ENCODE measurements at regions not wholly inside any gene's neighbourhood (a gene's known extent, or its start where the extent isn't known, plus 50 kb on each side); places are given as distances from the start of the nearest gene placed in this dataset.

DNA sequence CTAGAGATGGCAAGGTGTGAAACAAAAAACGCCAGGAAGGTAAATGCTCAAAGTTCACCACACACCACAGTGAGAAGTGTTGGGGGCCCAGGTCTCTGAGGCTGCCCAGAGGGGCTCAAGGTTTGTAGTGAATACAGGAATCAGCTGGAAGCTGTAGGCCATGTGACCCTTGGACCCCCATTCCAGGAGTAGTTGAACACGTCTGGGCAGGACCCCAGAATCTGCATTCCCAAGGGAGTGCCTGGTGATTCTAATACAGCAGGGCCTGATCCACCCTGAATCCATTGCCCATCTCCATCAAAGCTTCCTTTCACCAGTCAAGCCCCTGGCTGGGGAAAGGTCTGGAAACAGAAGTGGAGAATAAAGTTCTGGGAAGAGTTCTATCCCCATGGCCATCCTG, 70.8 kb upstream of the B3GAT1 start:
- 30 to 56% (median 50%) methylated on average over 2 of the region's 2 CpGs for WGBS, 4 donors
- peak in 1 of 7 donors; percentile 24 for DNase-seq
- H3K36me3 ChIP-seq (replicated peaks in 1 of 2), result no peaks in the 10 kb centered on the region
- H3K9me3 ChIP-seq (replicated peaks in 1 of 3), result no peaks in the 10 kb centered on the region
- H3K27ac ChIP-seq, result no peak overlapping the region
- TF ChIP-seq POLR2A (IDR thresholded peaks at IDR 0.05), result no peak
- TF ChIP-seq, protein P1, sequence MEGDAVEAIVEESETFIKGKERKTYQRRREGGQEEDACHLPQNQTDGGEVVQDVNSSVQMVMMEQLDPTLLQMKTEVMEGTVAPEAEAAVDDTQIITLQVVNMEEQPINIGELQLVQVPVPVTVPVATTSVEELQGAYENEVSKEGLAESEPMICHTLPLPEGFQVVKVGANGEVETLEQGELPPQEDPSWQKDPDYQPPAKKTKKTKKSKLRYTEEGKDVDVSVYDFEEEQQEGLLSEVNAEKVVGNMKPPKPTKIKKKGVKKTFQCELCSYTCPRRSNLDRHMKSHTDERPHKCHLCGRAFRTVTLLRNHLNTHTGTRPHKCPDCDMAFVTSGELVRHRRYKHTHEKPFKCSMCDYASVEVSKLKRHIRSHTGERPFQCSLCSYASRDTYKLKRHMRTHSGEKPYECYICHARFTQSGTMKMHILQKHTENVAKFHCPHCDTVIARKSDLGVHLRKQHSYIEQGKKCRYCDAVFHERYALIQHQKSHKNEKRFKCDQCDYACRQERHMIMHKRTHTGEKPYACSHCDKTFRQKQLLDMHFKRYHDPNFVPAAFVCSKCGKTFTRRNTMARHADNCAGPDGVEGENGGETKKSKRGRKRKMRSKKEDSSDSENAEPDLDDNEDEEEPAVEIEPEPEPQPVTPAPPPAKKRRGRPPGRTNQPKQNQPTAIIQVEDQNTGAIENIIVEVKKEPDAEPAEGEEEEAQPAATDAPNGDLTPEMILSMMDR (IDR thresholded peaks at IDR 0.05), result no peak
- intact Hi-C loops (cut with DNase I), result no loop called here
- no peaks in the 10 kb centered on the region for H3K4me1 ChIP-seq (replicated peaks in 1 of 2)
- H3K4me3 ChIP-seq, result no peak overlapping the region
- no peaks in the 10 kb centered on the region for H3K27me3 ChIP-seq

DNA sequence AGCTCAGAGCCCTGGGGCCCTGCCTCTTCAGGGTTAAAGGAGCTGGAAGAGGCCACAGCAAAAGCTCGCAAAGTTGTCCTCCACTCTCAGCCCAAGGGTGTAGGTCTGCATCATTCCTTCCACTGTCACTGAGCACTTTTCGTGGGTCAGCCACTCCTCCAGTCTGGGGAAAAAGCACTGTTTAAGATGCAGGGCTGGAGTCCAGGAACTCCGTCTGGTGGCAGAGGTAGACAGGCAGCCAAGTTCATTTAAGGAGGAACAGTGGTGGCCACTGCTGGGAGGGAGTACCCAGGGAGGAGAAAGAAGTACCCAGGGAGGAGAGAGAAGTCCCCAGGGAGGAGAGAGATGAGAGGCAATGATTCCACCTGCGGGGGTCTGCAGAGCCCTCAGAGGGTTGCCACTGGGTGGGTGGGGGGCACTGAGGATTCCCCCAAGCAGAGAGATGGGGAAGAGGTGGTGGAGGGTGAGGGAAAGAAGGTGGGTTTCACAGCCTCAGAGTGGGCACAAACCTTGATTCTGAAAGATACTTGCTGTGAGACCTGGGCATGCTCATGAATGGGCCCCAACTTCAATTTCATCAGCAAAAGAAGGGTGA, 70.0 kb upstream of the B3GAT1 start:
- 52 to 66% (median 61%) methylated on average over 4 of the region's 4 CpGs for WGBS, 4 donors
- H3K4me3 ChIP-seq, result no peak overlapping the region

DNA sequence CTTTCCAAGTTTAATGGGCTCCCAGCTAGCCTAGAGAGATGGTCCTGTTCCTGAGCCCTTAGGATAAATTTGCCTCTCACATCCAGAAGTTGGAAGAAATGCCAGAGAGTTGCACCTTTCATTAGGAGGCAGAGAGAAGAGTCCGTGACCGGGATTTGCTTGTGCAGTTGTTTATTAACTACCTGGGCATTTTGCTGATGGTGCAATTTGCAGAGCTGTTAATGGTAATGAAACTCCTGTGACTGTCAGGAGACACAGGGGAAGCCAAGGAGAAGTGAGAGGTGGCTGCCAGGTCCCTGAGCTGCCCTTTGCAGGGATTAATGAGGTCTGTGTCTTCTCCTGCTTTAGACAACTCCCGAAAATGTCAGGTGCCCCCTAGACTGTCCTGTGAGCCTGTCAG, 69.1 kb upstream of the B3GAT1 start:
- Histone ChIP-seq H3K4me1 (replicated peaks in 1 of 2) (no peaks in the 10 kb centered on the region), H3K27me3 (no peaks in the 10 kb centered on the region), H3K9me3 (replicated peaks in 1 of 3) (no peaks in the 10 kb centered on the region), H3K27ac (no peak overlapping the region), H3K4me3 (no peak overlapping the region), H3K36me3 (replicated peaks in 1 of 2) (no peaks in the 10 kb centered on the region)
- intact Hi-C loops (cut with DNase I), result no loop called here
- 65 to 73% (median 68%) methylated on average over 3 of the region's 3 CpGs for WGBS, 4 donors
- TF ChIP-seq POLR2A (IDR thresholded peaks at IDR 0.05), result no peak
- TF ChIP-seq, protein P1 (IDR thresholded peaks at IDR 0.05), result no peak
- no peak for DNase-seq

More for the DNA sequence above, 70.0 kb upstream of the B3GAT1 start:
- intact Hi-C loops (cut with DNase I), result no loop called here
- no peaks in the 10 kb centered on the region for H3K9me3 ChIP-seq (replicated peaks in 1 of 3)
- DNase-seq, result no peak
- no peaks in the 10 kb centered on the region for H3K27me3 ChIP-seq
- TF ChIP-seq, protein P1 (IDR thresholded peaks at IDR 0.05), result no peak
- no peak for TF ChIP-seq POLR2A (IDR thresholded peaks at IDR 0.05)
- no peaks in the 10 kb centered on the region for H3K4me1 ChIP-seq (replicated peaks in 1 of 2)
- no peak overlapping the region for H3K27ac ChIP-seq
- no peaks in the 10 kb centered on the region for H3K36me3 ChIP-seq (replicated peaks in 1 of 2)

DNA sequence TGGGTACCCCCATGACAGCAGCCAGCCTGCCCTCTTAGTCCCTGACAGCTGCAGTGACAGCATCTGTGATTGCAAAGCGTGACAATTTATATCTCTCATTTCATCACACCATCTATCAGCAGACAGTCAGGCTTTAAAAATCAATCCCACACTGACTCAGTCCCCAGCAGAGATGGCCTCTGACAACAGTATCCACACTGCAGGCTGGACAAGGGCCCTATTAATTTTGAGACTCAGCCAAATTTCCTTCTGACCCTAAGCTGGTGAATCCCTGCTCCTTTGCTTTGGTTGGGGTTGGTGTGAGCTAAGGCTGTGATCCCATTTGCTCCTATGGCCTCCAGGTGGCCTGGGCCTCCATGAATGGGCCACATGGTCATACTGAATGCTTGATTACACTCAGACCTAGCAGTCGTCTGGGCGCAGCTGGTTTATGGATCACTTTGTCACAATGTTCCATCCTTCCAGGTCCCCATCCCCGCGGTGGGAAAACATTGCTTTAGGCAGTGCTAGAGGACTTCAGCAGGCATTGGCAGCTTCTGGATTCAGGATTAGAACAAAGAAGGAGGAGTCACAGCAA, 68.2 kb upstream of the B3GAT1 start:
- peak in 1 of 7 donors; percentile 38 for DNase-seq
- H3K9me3 ChIP-seq (replicated peaks in 1 of 3), result no peaks in the 10 kb centered on the region
- WGBS, 4 donors, result 60 to 82% (median 72%) methylated on average over 5 of the region's 5 CpGs
- TF ChIP-seq, protein P1 (IDR thresholded peaks at IDR 0.05), result no peak
- intact Hi-C loops (cut with DNase I), result no loop called here
- no peak overlapping the region for H3K4me3 ChIP-seq
- no peak overlapping the region for H3K27ac ChIP-seq
- H3K4me1 ChIP-seq (replicated peaks in 1 of 2), result no peaks in the 10 kb centered on the region
- H3K36me3 ChIP-seq (replicated peaks in 1 of 2), result no peaks in the 10 kb centered on the region
- no peaks in the 10 kb centered on the region for H3K27me3 ChIP-seq

Measured in adrenal gland (tissue), 9 donors.